ENCODE measurements at regions not wholly inside any gene's neighbourhood (a gene's known extent, or its start where the extent isn't known, plus 50 kb on each side); places are given as distances from the start of the nearest gene placed in this dataset.

- no peak for TF ChIP-seq PRDM4 (CRISPR knock-in tag; IDR thresholded peaks at IDR 0.05; ENCODE audit: borderline replicate concordance)
Measured at GRCh38 chr1:70819231-70819630, 228.4 kb downstream of the PTGER3 start (continued).

GRCh38 chr1:70819785-70820184, 227.8 kb downstream of the PTGER3 start:
- Histone ChIP-seq H3K36me3 (replicated peaks in 1 of 2; ENCODE audit: control insufficient read depth in 1 of 2, insufficient read depth in 2 of 2, low read length in 2 of 2) (no peaks in the 10 kb centered on the region), H3K27me3 (ENCODE audit: control insufficient read depth in 1 of 2, insufficient read depth in 2 of 2, low read length in 2 of 2) (no peaks in the 10 kb centered on the region), H3K9ac (ENCODE audit: insufficient read depth, low read depth, low read length) (no peak overlapping the region), H2AFZ (ENCODE audit: low read length) (no peak overlapping the region), H3K27ac (ENCODE audit: extremely low read length, insufficient read depth, low read length) (no peak overlapping the region), H3K9me3 (ENCODE audit: low read length) (no peaks in the 10 kb centered on the region), H3K79me2 (ENCODE audit: insufficient read depth, low read length) (no peaks in the 10 kb centered on the region), H3K4me1 (ENCODE audit: insufficient read depth, low read length) (no peaks in the 10 kb centered on the region), H3K4me3 (replicated peaks in 1 of 3; ENCODE audit: insufficient read depth in 1 of 3, low read depth in 2 of 3, low read length in 3 of 3) (no peak overlapping the region), H3K4me2 (ENCODE audit: low read depth, low read length) (no peak overlapping the region), H4K20me1 (ENCODE audit: insufficient read depth, low read length) (no peaks in the 10 kb centered on the region)
- in situ Hi-C loops (cut with HindIII; ENCODE audit: extremely low pct_ligation_motif_present, low pct_unique_long_range_greater_than_20kb), result no loop called here
- TF ChIP-seq MBD4 (IDR thresholded peaks at IDR 0.05; ENCODE audit: borderline replicate concordance, low read length) (no peak), JUN (CRISPR knock-in tag; IDR thresholded peaks at IDR 0.05) (no peak), ZNF121 (CRISPR knock-in tag; IDR thresholded peaks at IDR 0.05) (no peak), PLRG1 (conservative IDR thresholded peaks at IDR 0.05) (no peak), NR1H2 (CRISPR knock-in tag; IDR thresholded peaks at IDR 0.05; ENCODE audit: borderline replicate concordance, low read depth) (no peak), NFKB2 (CRISPR knock-in tag; IDR thresholded peaks at IDR 0.05; ENCODE audit: borderline replicate concordance) (no peak)
- intact Hi-C loops (cut with micrococcal nuclease; ENCODE audit: unreplicated experiment), result no loop called here
- POLR2A ChIA-PET, result no interaction called here
- BruUV-seq (replicated peaks), result no TSS peak
- FAIRE-seq (no peak), ATAC-seq (no peak), DNase-seq (ENCODE audit: low spot score) (no peak)
- CTCF ChIA-PET (ENCODE audit: low intra/inter-chr PET ratio, low total read pairs), result no interaction called here
